Keratinocyte (primary cell): ENCODE measurements at regions not wholly inside any gene's neighbourhood (a gene's known extent, or its start where the extent isn't known, plus 50 kb on each side); places are given as distances from the start of the nearest gene placed in this dataset.

Source experiments
- DNase-seq: peaks from one replicate; pipeline ENCODE4 v3.0.0-alpha.2; 2011; ENCODE audit warnings: low read depth, missing footprints, low spot score
- FAIRE-seq: peaks from 2 replicates; lab custom pipeline; 2011; peaks lifted over from hg19 to GRCh38; lab: Jason Lieb, UNC
- H2AFZ ChIP-seq: 2 replicates; pipeline ENCODE4 v1.6.0; 2012; ENCODE audit warnings: low read length, control low read depth, inconsistent platforms; ENCODE audit not compliant: control insufficient read depth
- H3K27ac ChIP-seq: 2 replicates; pipeline ENCODE4 v1.5.1; 2011; ENCODE audit warnings: low read length; ENCODE audit not compliant: control insufficient read depth, insufficient read depth
- H3K27me3 ChIP-seq: 3 replicates; pipeline ENCODE4 v1.6.0; 2011; ENCODE audit warnings: low read length; ENCODE audit not compliant: control insufficient read depth, insufficient read depth; ENCODE audit errors: extremely low read depth
- H3K36me3 ChIP-seq, 2 experiments: 2 replicates in 1 of 2; 3 replicates in 1 of 2; pipeline ENCODE4 v1.5.1; 2011; ENCODE audit warnings: low read length in 2 of 2, mild to moderate bottlenecking in 1 of 2; ENCODE audit not compliant: control insufficient read depth in 2 of 2, insufficient read depth in 2 of 2; ENCODE audit errors: extremely low read depth in 1 of 2
- H3K4me1 ChIP-seq: 3 replicates; pipeline ENCODE4 v1.5.1; 2011; ENCODE audit warnings: low read length; ENCODE audit not compliant: control insufficient read depth, insufficient read depth; ENCODE audit errors: extremely low read depth
- H3K4me2 ChIP-seq: 3 replicates; pipeline ENCODE4 v1.6.0; 2011; ENCODE audit warnings: low read depth, low read length; ENCODE audit not compliant: control insufficient read depth, insufficient read depth; ENCODE audit errors: extremely low read depth
- H3K4me3 ChIP-seq, 3 experiments: fragments of 200-600 bp in 1 of 3; sonication (generic) in 1 of 3; 2 replicates in 2 of 3; 3 replicates in 1 of 3; pipeline ENCODE4 v1.5.1; 2011 to 2016; ENCODE audit warnings: low read length in 3 of 3, mild to moderate bottlenecking in 3 of 3, control low read depth in 2 of 3, inconsistent platforms in 1 of 3, low read depth in 1 of 3, mixed read lengths in 1 of 3, mixed run types in 1 of 3, moderate library complexity in 1 of 3; ENCODE audit not compliant: control insufficient read depth in 2 of 3, insufficient read depth in 2 of 3; ENCODE audit errors: extremely low read depth in 1 of 3
- H3K79me2 ChIP-seq: 2 replicates; pipeline ENCODE4 v1.6.0; 2012; ENCODE audit warnings: low read length; ENCODE audit not compliant: control insufficient read depth, insufficient read depth
- H3K9ac ChIP-seq: 3 replicates; pipeline ENCODE4 v1.6.0; 2011; ENCODE audit warnings: low read length; ENCODE audit not compliant: control insufficient read depth, insufficient read depth; ENCODE audit errors: extremely low read depth
- H3K9me1 ChIP-seq: 3 replicates; pipeline ENCODE4 v1.6.0; 2011; ENCODE audit warnings: low read length; ENCODE audit not compliant: control insufficient read depth, insufficient read depth; ENCODE audit errors: extremely low read depth
- H3K9me3 ChIP-seq: 2 replicates; pipeline ENCODE4 v1.5.1; 2012; ENCODE audit warnings: low read depth, low read length; ENCODE audit not compliant: control insufficient read depth
- H4K20me1 ChIP-seq: 3 replicates; pipeline ENCODE4 v1.6.0; 2011; ENCODE audit warnings: low read length; ENCODE audit not compliant: control insufficient read depth, insufficient read depth; ENCODE audit errors: extremely low read depth
- CTCF ChIP-seq, 3 experiments: IDR thresholded peaks in 1 of 3; conservative IDR thresholded peaks in 1 of 3; optimal IDR thresholded peaks in 1 of 3; 2 replicates in 2 of 3; 3 replicates in 1 of 3; pipeline versions ENCODE3 to v1.5.1; 2011; ENCODE audit warnings: low read length in 3 of 3, mild to moderate bottlenecking in 3 of 3, moderate library complexity in 2 of 3, control low read depth in 1 of 3, inconsistent platforms in 1 of 3; ENCODE audit not compliant: insufficient read depth in 2 of 3; ENCODE audit errors: extremely low read depth in 1 of 3
- EZH2 ChIP-seq: IDR thresholded peaks from one replicate; pipeline ENCODE4 v1.6.1; 2012; ENCODE audit warnings: inconsistent platforms, mild to moderate bottlenecking, low read length, moderate library complexity
- dilution Hi-C: fragments of 300-500 bp; cut with MboI; formaldehyde crosslinking; loops from one replicate; pipeline ENCODE4 v1.7.0; 2020; ENCODE audit warnings: low sequenced_read_pairs; ENCODE audit not compliant: extremely low pct_ligation_motif_present

GRCh38 chr2:225787497-225787896, 388.0 kb downstream of the NYAP2 start:
- no peaks in the 10 kb centered on the region for H3K9me3 ChIP-seq
- dilution Hi-C loops: no loop called here
- TF ChIP-seq CTCF (optimal IDR thresholded peaks at IDR 0.05 in 1 of 3, IDR thresholded peaks at IDR 0.05 in 1 of 3, conservative IDR thresholded peaks at IDR 0.05 in 1 of 3; ENCODE audit: extremely low read depth in 1 of 3, insufficient read depth in 2 of 3, low read length in 3 of 3) (no peak), EZH2 (no peak)
- no peak overlapping the region for H2AFZ ChIP-seq
- no peaks in the 10 kb centered on the region for H3K36me3 ChIP-seq
- no peak overlapping the region for H3K4me3 ChIP-seq
- no peak overlapping the region for H3K9ac ChIP-seq
- H3K9me1 ChIP-seq: no peaks in the 10 kb centered on the region
- H3K27me3 ChIP-seq: no peaks in the 10 kb centered on the region
- H3K4me2 ChIP-seq: no peak overlapping the region
- H3K4me1 ChIP-seq: no peaks in the 10 kb centered on the region
- DNase-seq: no peak
- H4K20me1 ChIP-seq: no peaks in the 10 kb centered on the region
- no peak overlapping the region for H3K27ac ChIP-seq
- FAIRE-seq: no peak
- no peaks in the 10 kb centered on the region for H3K79me2 ChIP-seq

- dilution Hi-C loops: no loop called here
- Histone ChIP-seq H3K4me2 (no peak overlapping the region), H3K27ac (no peak overlapping the region), H3K79me2 (no peaks in the 10 kb centered on the region), H3K9me3 (no peaks in the 10 kb centered on the region), H4K20me1 (no peaks in the 10 kb centered on the region), H3K9me1 (no peaks in the 10 kb centered on the region), H3K4me1 (no peaks in the 10 kb centered on the region), H2AFZ (no peak overlapping the region), H3K36me3 (no peaks in the 10 kb centered on the region), H3K27me3 (no peaks in the 10 kb centered on the region), H3K9ac (no peak overlapping the region), H3K4me3 (no peak overlapping the region)
- TF ChIP-seq EZH2: no peak
- TF ChIP-seq CTCF (optimal IDR thresholded peaks at IDR 0.05 in 1 of 3, IDR thresholded peaks at IDR 0.05 in 1 of 3, conservative IDR thresholded peaks at IDR 0.05 in 1 of 3; ENCODE audit: extremely low read depth in 1 of 3, insufficient read depth in 2 of 3, low read length in 3 of 3): no peak
- no peak for DNase-seq
- FAIRE-seq: no peak
These were observed 382.5 kb downstream of the NYAP2 start for GRCh38 chr2:225781991-225782390.
